ENCODE measurements at regions not wholly inside any gene's neighbourhood (a gene's known extent, or its start where the extent isn't known, plus 50 kb on each side); places are given as distances from the start of the nearest gene placed in this dataset.
"Not testable (repeated sequence)": the region's sequence is repeated elsewhere in the genome, so short reads cannot be mapped to it uniquely, and the experiment has no call there.

GRCh38 chr4:28462766-28463700 lies 1602.4 kb downstream of the STIM2 start:
- Histone ChIP-seq H3K4me1 (no peaks in the 10 kb centered on the region), H3K9me3 (no peaks in the 10 kb centered on the region), H3K4me3 (no peak overlapping the region), H3K36me3 (no peaks in the 10 kb centered on the region), H3K27me3 (no peaks in the 10 kb centered on the region), H3K27ac (no peak overlapping the region)
- no peak for TF ChIP-seq POLR2AphosphoS5 (IDR thresholded peaks at IDR 0.05)
- TF ChIP-seq POLR2A (IDR thresholded peaks at IDR 0.05) = no peak
- no peak for TF ChIP-seq CTCF (IDR thresholded peaks at IDR 0.05)
- no peak for DNase-seq (ENCODE audit: low spot score in 2 of 2)
- intact Hi-C loops (cut with DNase I; ENCODE audit: low total_unique reads) = no loop called here

DNA sequence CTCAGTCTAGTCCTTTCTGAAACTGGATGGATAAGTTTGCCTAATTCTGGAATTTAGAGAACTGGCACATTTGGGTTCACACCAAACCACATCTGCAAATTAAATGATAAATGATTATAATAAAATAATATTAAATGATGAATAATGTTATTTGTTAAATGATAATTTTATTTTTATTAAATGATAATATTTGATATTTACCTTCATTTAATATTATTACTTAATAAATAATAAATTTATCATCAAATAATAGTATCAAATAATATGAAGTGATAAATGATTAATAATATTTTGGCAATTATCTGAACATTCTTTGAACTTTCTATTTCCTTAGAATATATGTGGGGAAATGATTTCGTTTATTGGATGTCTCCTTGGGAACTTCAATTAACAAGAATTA lies 1604.2 kb downstream of the STIM2 start:
- no peak for DNase-seq (ENCODE audit: low spot score in 2 of 2)
- Histone ChIP-seq H3K36me3 (no peaks in the 10 kb centered on the region), H3K9me3 (no peaks in the 10 kb centered on the region), H3K4me3 (no peak overlapping the region), H3K4me1 (no peaks in the 10 kb centered on the region), H3K27me3 (no peaks in the 10 kb centered on the region), H3K27ac (no peak overlapping the region)
- TF ChIP-seq POLR2A (IDR thresholded peaks at IDR 0.05) (no peak), POLR2AphosphoS5 (IDR thresholded peaks at IDR 0.05) (no peak), CTCF (IDR thresholded peaks at IDR 0.05) (no peak)
- intact Hi-C loops (cut with DNase I; ENCODE audit: low total_unique reads) = no loop called here

GRCh38 chr4:28466886-28467285 lies 1606.2 kb downstream of the STIM2 start:
- H3K9me3 ChIP-seq; H3K27ac ChIP-seq; DNase-seq (ENCODE audit: low spot score in 2 of 2); H3K4me1 ChIP-seq; intact Hi-C loops (cut with DNase I; ENCODE audit: low total_unique reads); H3K4me3 ChIP-seq; H3K36me3 ChIP-seq; H3K27me3 ChIP-seq: not testable (repeated sequence)

GRCh38 chr4:28469387-28469786 lies 1608.7 kb downstream of the STIM2 start:
- intact Hi-C loops (cut with DNase I; ENCODE audit: low total_unique reads) = no loop called here
- Histone ChIP-seq H3K9me3 (no peaks in the 10 kb centered on the region), H3K4me3 (no peak overlapping the region), H3K36me3 (no peaks in the 10 kb centered on the region), H3K4me1 (no peaks in the 10 kb centered on the region), H3K27ac (no peak overlapping the region), H3K27me3 (no peaks in the 10 kb centered on the region)
- no peak for DNase-seq (ENCODE audit: low spot score in 2 of 2)
- TF ChIP-seq CTCF (IDR thresholded peaks at IDR 0.05) (no peak), POLR2A (IDR thresholded peaks at IDR 0.05) (no peak), POLR2AphosphoS5 (IDR thresholded peaks at IDR 0.05) (no peak)

GRCh38 chr4:28469886-28470285 lies 1609.2 kb downstream of the STIM2 start:
- TF ChIP-seq POLR2A (IDR thresholded peaks at IDR 0.05) (no peak), CTCF (IDR thresholded peaks at IDR 0.05) (no peak), POLR2AphosphoS5 (IDR thresholded peaks at IDR 0.05) (no peak)
- DNase-seq (ENCODE audit: low spot score in 2 of 2) = no peak
- Histone ChIP-seq H3K36me3 (no peaks in the 10 kb centered on the region), H3K4me1 (no peaks in the 10 kb centered on the region), H3K9me3 (no peaks in the 10 kb centered on the region), H3K27me3 (no peaks in the 10 kb centered on the region), H3K27ac (no peak overlapping the region), H3K4me3 (no peak overlapping the region)
- intact Hi-C loops (cut with DNase I; ENCODE audit: low total_unique reads) = no loop called here
